Thyroid gland (tissue), 4 donors: ENCODE measurements at regions not wholly inside any gene's neighbourhood (a gene's known extent, or its start where the extent isn't known, plus 50 kb on each side); places are given as distances from the start of the nearest gene placed in this dataset.

Experiments
- CTCF ChIP-seq, 6 experiments: fragments of 200-600 bp in 3 of 6; fragments of 450-650 bp in 3 of 6; sonication (generic) in 3 of 6; IDR thresholded peaks; one replicate each; pipeline ENCODE4 v1.5.1; 2016 to 2019; ENCODE audit warnings: antibody characterized with exemption in 6 of 6, mild to moderate bottlenecking in 2 of 6, inconsistent platforms in 1 of 6, moderate library complexity in 1 of 6
- POLR2A ChIP-seq, 2 donors: fragments of 450-650 bp; IDR thresholded peaks; one replicate each; pipeline ENCODE4 v1.6.1; 2017; ENCODE audit warnings: antibody characterized with exemption in 2 of 2, mild to moderate bottlenecking in 2 of 2, moderate library complexity in 1 of 2

GRCh38 chr4:12929784-12930183, 554.4 kb downstream of the RAB28 start:
- no peak for TF ChIP-seq CTCF (IDR thresholded peaks at IDR 0.05)
- TF ChIP-seq POLR2A (IDR thresholded peaks at IDR 0.05): no peak
